ENCODE measurements at regions not wholly inside any gene's neighbourhood (a gene's known extent, or its start where the extent isn't known, plus 50 kb on each side); places are given as distances from the start of the nearest gene placed in this dataset.

GRCh38 chr11:79522626-79523025, 81.8 kb upstream of the TENM4 start:
- TF ChIP-seq CTCF (conservative IDR thresholded peaks at IDR 0.05; ENCODE audit: low read depth, low read length), result no peak
- TF ChIP-seq BHLHE40 (IDR thresholded peaks at IDR 0.05; ENCODE audit: low read depth, low read length), result no peak
